ENCODE measurements at regions not wholly inside any gene's neighbourhood (a gene's known extent, or its start where the extent isn't known, plus 50 kb on each side); places are given as distances from the start of the nearest gene placed in this dataset.

GRCh38 chr4:187207931-187208330 is 484.3 kb upstream of the FAT1 start:
- TF ChIP-seq CTCF (tag by site-specific recombination; IDR thresholded peaks at IDR 0.05) = no peak
- TF ChIP-seq ZNF792 (tag by site-specific recombination; IDR thresholded peaks at IDR 0.05) = no peak
- TF ChIP-seq ZSCAN16 (tag by site-specific recombination; IDR thresholded peaks at IDR 0.05) = no peak
- no peak for TF ChIP-seq FEZF1 (tag by site-specific recombination; IDR thresholded peaks at IDR 0.05)
- TF ChIP-seq ZNF529 (tag by site-specific recombination; IDR thresholded peaks at IDR 0.05; ENCODE audit: insufficient replicate concordance) = no peak
- no peak for TF ChIP-seq TSHZ1 (tag by site-specific recombination; IDR thresholded peaks at IDR 0.05; ENCODE audit: borderline replicate concordance)
- TF ChIP-seq ZNF248 (tag by site-specific recombination; IDR thresholded peaks at IDR 0.05) = no peak
- no peak for TF ChIP-seq ZNF10 (tag by site-specific recombination; IDR thresholded peaks at IDR 0.05)

All from HEK293 (cell line).